Activated CD8-positive, alpha-beta memory T cell treated with anti-CD3 and anti-CD28 coated beads for 1 hour (primary cell): ENCODE measurements at regions not wholly inside any gene's neighbourhood (a gene's known extent, or its start where the extent isn't known, plus 50 kb on each side); places are given as distances from the start of the nearest gene placed in this dataset.

Experiments
- DNase-seq, 2 donors: peaks; one replicate each; pipeline ENCODE4 v3.0.0-alpha.2; 2020; ENCODE audit warnings: low read depth in 1 of 2; ENCODE audit errors: extremely low read depth in 1 of 2

DNA sequence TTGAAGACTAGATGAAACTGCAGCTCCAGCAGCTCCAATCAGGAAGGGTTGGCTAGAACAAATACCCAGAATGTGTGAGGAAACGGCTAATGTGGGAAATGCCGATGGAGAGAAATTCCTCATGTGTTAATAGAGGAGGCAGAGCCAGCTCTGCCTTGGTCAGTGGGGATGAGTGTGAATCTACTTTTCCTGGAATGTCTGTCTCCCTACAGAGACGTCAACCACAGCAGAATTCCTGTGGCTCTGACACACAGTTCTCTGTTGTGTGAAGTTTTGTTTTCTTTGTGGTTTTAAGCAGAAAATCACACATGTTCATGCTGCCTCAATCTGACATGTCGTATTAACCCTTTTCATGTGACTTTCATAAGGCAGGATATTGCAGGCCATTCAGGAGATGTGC is 476.6 kb upstream of the WWC1 start:
- no peak for DNase-seq

DNA sequence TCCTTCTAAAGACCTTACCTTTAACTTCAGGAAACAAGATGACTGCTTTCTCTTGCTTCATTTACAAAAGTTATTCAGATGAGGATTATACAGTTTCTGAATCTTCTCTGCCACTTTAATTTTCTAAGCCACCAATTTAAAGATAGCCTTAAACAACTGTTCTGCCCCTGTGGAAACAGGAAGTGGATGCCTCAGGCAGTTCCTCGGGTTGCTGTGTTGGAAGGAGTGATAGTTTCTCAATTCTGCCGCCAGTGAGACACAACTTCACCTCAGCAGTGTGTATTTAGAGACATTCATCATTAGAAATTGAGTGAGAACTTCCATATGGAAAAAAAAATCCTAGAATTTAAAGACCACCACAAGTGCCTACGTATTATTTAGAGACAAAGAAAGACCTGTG is 475.1 kb upstream of the WWC1 start:
- no peak for DNase-seq

GRCh38 chr5:167816864-167817263 is 474.6 kb upstream of the WWC1 start:
- no peak for DNase-seq

GRCh38 chr5:167819406-167819805 is 472.0 kb upstream of the WWC1 start:
- no peak for DNase-seq

- no peak for DNase-seq
Observed at GRCh38 chr5:167820101-167820990, 471.1 kb upstream of the WWC1 start.

- no peak for DNase-seq
Observed at GRCh38 chr5:167821151-167821550, 470.3 kb upstream of the WWC1 start.

DNA sequence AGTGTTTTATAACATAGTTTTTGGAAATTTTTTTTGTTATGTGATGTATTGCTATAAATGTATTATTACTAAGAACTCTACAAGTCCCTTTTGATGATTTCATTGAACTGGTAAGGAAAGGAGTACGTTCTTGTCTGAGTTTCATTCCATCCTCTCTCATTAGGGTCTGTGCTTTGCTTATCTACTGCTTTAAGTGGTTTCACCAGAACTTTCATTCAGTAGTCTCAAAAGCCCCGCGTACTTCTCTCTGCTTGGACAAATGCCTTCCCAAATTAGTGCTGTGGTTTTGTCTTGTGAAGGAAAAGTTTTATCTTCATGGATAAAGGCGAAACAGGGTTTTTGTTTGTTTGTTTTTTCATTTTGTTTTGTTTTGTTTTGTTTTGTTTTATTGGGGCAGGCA is 469.8 kb upstream of the WWC1 start:
- DNase-seq = no peak

DNA sequence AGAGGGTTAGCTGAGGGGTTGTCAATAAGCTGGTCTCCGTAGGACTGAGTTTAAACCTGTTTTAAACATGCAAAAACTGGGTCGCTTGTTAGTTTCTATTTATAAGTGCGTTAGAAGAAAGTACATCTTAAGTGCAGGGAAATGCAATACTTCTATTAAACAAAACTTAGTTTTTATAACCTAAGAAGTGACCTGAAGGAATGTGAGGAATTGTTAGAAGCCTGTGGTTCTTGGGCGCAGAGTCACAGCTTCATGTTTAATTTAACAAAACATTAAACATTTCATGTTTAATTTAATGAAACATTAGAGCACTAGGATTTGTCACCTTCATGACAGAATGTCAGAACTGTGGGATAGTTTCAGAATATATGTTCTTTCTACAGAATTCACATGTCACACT is 469.2 kb upstream of the WWC1 start:
- DNase-seq = no peak

DNA sequence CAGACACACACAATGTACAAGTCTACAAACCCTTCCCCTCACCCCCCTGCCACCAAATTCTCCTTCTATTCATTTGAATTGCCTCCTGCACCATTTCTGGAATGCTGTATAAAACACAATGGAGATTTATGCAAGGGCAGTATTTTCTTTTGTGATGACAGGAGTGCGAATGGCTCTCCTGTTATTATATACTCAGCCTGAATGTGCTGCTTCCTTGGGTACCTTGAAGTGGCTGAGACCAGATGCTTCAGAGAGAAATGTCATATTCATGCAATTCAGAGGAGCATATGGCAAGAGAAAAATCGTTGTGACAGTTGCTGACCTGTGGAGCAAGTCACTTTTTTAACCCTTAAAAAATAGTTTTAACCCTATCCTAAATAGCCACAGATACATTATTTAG is 468.0 kb upstream of the WWC1 start:
- DNase-seq = no peak

DNA sequence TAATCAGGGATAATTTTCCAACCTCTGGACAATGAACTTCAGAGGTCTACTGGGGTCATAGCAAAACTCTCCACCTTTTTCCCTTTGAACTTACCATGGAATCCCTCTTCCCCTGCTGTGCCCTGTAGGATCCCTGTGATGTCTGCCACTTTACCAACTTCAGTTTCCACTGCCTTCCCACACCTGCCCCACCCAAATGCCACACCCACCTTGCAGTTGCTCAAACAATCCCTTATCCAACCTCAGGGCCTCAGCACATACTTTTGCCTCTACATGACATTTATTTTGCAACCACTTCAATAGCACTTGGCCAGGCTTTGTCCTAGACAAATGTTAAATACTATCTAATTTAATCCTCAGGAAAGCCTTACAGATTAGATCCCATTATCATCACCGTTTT is 463.7 kb upstream of the WWC1 start:
- no peak for DNase-seq

DNA sequence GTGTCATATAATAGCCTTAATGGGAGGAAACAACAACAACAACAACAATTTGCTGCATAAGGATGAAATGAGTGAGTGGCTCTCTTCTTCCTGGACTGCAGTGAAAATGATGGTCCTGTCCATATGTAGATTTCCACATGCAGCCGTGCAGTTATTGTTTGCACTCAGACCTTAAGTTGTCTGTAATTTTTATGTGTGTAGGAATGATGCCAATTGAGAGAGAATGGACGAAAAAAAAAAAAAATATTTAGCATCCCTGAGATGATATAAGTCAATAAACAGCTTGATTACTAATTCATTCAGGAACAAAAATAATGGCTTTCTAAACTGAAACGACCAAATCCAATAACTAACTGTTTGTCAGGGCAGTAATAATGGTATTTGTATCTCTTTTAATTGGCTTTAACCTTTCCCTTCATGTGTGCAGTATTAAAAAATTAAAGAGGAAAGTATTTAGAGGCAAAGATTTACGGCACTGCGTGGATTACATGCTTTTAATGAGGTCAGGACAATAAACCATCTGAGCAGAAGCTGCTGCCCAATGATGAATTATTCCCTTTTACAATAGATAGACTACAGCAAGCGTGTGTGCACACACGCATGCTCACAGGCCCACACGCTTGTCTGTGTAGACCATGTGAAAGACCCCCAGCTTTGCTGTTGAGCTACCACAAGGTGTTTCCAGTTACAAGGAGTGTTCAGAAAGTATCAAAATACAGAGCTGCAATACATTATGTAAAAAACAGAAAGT is 459.5 kb upstream of the WWC1 start:
- DNase-seq = no peak

DNA sequence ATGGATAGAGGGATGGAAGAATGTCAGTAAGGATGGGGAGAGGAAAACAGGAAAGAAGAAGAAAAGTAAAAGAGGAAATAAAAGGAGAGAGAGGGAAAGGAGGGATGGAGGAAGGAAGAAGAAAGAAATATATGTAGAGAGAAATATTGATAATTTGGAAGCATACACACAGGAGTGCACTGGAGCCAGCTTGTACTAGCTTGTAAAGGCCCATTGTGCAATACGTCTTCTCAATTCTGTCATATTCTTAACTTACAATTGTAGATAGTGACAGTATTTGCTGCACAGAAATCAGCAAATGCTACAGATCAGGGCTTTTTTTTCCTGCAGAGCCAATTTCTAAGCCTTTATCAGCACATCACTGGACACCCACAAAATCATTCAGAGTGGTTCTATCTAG is 458.8 kb upstream of the WWC1 start:
- no peak for DNase-seq

GRCh38 chr5:167833456-167833855 is 458.0 kb upstream of the WWC1 start:
- no peak for DNase-seq

- DNase-seq = no peak
Observed at GRCh38 chr5:167835146-167835545, 456.3 kb upstream of the WWC1 start.

DNA sequence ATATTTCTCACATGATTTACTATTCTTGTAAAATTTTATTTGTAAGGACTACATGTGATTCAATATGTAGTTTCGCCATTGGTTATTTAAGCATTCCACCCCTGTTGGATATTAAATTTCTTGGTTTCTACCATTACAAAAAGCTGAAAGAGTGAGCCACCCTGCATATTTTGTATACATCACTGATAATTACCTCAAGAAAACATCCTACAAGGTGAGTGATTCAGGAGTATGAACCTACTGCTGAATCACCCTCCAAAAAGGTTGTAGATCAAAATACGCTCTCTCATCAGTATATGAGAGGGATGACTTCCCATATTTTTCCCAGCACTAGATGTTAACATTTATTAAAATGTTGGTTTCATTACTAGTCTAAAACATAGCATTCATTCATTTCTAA is 454.3 kb upstream of the WWC1 start:
- no peak for DNase-seq

DNA sequence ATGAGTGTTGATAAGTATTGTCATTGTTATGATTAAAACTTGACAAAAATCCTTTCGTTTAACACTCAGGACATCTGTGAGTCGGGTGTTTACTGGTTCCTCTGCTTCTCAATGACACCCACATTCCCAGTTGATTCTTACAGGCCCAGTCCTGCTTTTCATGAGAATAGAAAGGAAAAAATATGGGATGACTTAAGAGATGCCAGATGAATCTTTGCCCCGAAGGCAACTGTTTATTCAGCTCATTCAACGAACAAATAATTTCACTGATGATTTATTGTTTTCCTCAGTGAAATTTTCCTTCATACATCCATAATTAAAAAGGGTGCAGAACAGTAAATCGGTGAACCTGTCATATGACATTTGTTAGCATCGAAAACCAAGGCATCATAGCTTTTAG is 452.4 kb upstream of the WWC1 start:
- DNase-seq = no peak

DNA sequence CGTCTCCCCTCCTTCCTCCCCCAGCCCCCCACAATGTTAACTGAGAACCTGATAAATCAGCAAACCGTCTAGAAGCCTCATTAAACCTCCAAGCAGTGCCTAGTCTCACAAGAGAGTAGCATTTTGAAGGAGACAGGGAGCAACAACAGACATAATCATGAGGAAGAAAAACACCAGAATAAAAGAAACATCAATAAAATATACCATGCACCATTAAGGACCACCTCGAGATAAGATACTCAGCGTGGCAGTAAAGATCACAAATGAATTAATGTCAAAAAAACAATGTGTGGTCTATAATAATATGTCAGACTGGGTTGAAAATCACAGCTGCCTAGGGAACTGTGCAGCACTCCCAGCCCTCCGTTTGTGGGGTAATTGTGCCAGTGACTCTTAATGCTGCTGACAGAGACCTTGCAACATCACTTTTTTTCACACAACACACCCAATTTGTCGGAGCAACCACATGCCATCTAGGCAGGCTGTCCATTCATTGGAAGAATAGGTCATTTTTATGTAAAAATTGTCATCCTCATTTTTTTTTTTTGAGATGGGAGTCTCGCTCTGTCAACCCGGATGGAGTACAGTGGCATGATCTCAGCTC is 450.8 kb upstream of the WWC1 start:
- no peak for DNase-seq

DNA sequence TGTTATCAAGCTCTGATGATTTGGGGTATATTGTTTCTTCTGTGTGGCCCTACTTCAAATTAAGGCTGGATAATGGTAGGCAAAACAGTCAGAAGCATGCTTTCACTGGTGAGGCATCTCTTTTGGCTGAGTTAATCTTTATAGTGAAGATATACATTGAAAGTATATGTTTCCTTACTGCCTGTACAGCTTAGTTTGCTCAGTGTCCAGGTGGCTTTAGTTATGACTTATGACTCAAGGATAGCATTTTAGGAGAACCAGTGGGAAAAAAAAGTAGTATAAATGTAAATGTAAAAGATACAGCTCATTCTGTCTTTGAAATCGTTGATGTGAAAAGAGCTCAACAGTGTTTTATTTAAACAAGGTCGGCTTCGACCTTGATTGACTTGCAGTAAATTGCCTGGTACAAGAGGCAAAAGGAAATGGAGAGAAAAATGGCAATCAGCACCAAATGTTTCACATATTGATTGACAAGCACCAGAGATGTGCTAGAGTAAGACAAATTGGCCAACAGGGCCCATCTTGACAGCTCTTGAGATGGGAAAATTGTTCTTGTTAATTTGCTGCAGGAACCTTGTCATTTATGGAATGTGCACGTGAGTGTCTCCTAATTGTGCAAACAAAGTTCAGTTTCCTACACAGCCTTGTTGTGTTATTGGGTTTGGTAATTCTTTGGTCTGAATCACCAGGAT is 447.4 kb upstream of the WWC1 start:
- DNase-seq = no peak

DNA sequence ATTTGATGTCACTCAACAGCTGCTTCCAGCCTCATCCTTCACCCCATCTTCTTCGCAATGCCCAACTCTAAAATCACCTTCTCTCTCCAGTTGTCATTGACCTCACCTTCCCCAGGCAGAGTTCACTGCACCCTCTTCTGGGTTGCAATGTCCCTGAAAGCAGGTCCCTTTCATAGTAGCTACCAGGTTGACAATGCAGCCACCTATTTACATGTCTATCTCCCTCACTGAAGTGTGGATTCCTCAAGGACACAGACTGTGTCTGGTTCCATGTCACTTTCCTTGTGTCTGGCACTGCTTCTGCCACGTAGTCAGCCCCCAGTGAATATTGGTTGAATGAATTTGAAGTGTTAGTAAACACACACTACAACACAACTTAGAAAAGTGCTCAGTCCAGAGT is 445.5 kb upstream of the WWC1 start:
- no peak for DNase-seq

DNA sequence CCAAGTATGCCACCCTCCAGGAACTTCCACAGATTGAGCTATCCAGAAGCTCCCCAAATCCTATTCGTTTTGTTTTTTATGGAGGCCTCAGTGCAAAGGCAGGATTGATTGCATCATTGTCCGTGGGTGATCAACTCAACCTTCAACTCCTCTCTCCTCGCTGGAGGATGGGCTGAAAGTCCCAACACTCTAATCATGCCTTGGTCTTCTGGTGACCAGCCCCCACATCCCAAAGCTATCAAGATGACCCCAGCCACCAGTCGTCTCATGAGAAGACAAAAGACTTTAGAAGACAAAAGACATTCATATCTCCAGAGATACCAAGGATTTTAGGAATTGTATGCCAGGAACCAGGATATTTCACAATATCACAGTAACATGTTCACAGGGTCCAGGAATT is 441.6 kb upstream of the WWC1 start:
- no peak for DNase-seq

GRCh38 chr5:167850911-167851310 is 440.5 kb upstream of the WWC1 start:
- DNase-seq = no peak
